ENCODE measurements at regions not wholly inside any gene's neighbourhood (a gene's known extent, or its start where the extent isn't known, plus 50 kb on each side); places are given as distances from the start of the nearest gene placed in this dataset. TPM values are rescaled to one million over a fixed set of nuclear protein-coding genes. Genes with fewer than 3 reads are reported as not detected.

DNA sequence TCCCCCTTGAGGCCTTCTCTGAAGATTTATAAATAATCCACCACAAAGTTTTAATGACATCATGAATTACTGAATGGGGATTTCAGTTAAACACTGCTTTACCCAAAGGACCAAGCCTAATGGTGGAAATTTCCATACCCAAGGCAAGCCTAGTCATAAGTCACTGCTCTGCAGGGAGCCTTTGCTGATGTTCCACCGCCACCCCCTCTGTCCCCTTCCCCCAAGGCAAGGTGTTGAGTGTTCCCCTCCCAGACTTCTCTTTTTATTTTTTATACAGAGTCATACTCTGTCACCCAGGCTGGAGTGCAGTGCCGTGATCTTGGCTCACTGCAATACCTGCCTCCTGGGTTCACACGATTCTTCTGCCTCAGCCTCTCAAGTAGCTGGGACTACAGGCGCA is 76.4 kb upstream of the FUNDC1 start:
- Histone ChIP-seq H3K4ac (ENCODE audit: low read depth in 1 of 2, low read length in 2 of 2) (no peak overlapping the region), H3K9me3 (ENCODE audit: control insufficient read depth, low read length) (no peaks in the 10 kb centered on the region), H3K4me3 (ENCODE audit: insufficient read depth in 1 of 2, low read depth in 1 of 2, low read length in 2 of 2) (no peak overlapping the region), H2BK15ac (ENCODE audit: low read depth, poor library complexity, severe bottlenecking) (no peak overlapping the region), H2BK12ac (ENCODE audit: low read length in 2 of 2) (no peak overlapping the region), H3K79me1 (replicated peaks; ENCODE audit: low read length, poor library complexity, severe bottlenecking) (no peaks in the 10 kb centered on the region), H3K4me1 (ENCODE audit: control insufficient read depth, insufficient read depth, low read depth, low read length) (no peaks in the 10 kb centered on the region), H3K18ac (ENCODE audit: low read depth in 1 of 2, low read length in 2 of 2) (no peak overlapping the region), H2AFZ (ENCODE audit: low read depth, low read length) (no peak overlapping the region), H2AK5ac (ENCODE audit: low read length, severe bottlenecking) (no peak overlapping the region), H2BK5ac (ENCODE audit: low read depth, low read length, poor library complexity, severe bottlenecking) (no peak overlapping the region), H3K4me2 (ENCODE audit: low read length, poor library complexity, severe bottlenecking) (no peak overlapping the region), H3K36me3 (ENCODE audit: control insufficient read depth in 1 of 2, insufficient read depth in 2 of 2, low read depth in 1 of 2, low read length in 2 of 2) (no peaks in the 10 kb centered on the region), H3K9ac (ENCODE audit: low read length) (no peak overlapping the region), H4K91ac (ENCODE audit: low read length) (no peak overlapping the region), H2BK120ac (ENCODE audit: low read depth, low read length) (no peak overlapping the region), H4K8ac (ENCODE audit: low read length) (no peak overlapping the region), H3K27ac (ENCODE audit: low read length, poor library complexity, severe bottlenecking) (no peak overlapping the region), H3K14ac (ENCODE audit: low read length in 2 of 2) (no peak overlapping the region), H3K27me3 (ENCODE audit: control insufficient read depth in 1 of 2, insufficient read depth in 1 of 2, low read length in 2 of 2) (peaks cover 0 to 5% of the 10 kb centered on the region in 2 experiments), H3K23ac (ENCODE audit: low read length in 2 of 2) (no peak overlapping the region)
- no peak for DNase-seq
- WGBS = 88% methylated on average over 2 of the region's 4 CpGs

DNA sequence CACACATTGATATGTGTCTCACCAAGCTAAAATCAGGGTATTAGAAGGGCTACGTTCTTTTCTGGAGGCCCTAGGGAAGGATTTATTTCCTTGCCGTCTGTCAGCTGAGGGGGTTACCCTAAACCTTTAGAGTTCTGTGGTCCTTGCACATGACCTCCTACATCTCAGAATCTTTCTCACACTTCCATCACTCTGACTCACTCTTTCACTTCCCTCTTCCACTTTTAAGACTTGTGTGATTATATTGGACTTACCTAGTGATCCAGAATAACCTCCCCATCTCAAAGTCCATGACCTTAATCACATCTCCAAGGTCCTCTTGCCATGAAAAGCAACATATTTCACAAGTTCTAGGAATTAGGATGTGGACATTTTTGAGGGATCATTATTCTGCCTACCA is 53.6 kb upstream of the FUNDC1 start:
- Histone ChIP-seq H4K8ac (ENCODE audit: low read length) (no peak overlapping the region), H3K27ac (ENCODE audit: low read length, poor library complexity, severe bottlenecking) (no peak overlapping the region), H3K36me3 (ENCODE audit: control insufficient read depth in 1 of 2, insufficient read depth in 2 of 2, low read depth in 1 of 2, low read length in 2 of 2) (no peaks in the 10 kb centered on the region), H2AK5ac (ENCODE audit: low read length, severe bottlenecking) (no peak overlapping the region), H3K4me1 (ENCODE audit: control insufficient read depth, insufficient read depth, low read depth, low read length) (no peaks in the 10 kb centered on the region), H3K23ac (ENCODE audit: low read length in 2 of 2) (no peak overlapping the region), H3K4me2 (ENCODE audit: low read length, poor library complexity, severe bottlenecking) (no peak overlapping the region), H2BK12ac (ENCODE audit: low read length in 2 of 2) (no peak overlapping the region), H2BK5ac (ENCODE audit: low read depth, low read length, poor library complexity, severe bottlenecking) (no peak overlapping the region), H3K9ac (ENCODE audit: low read length) (no peak overlapping the region), H2BK15ac (ENCODE audit: low read depth, poor library complexity, severe bottlenecking) (no peak overlapping the region), H3K79me1 (replicated peaks; ENCODE audit: low read length, poor library complexity, severe bottlenecking) (no peaks in the 10 kb centered on the region), H3K4me3 (ENCODE audit: insufficient read depth in 1 of 2, low read depth in 1 of 2, low read length in 2 of 2) (no peak overlapping the region), H3K9me3 (ENCODE audit: control insufficient read depth, low read length) (peaks cover 4% of the 10 kb centered on the region), H3K27me3 (ENCODE audit: control insufficient read depth in 1 of 2, insufficient read depth in 1 of 2, low read length in 2 of 2) (no peaks in the 10 kb centered on the region), H4K91ac (ENCODE audit: low read length) (no peak overlapping the region), H2BK120ac (ENCODE audit: low read depth, low read length) (no peak overlapping the region), H3K14ac (ENCODE audit: low read length in 2 of 2) (no peak overlapping the region), H3K4ac (ENCODE audit: low read depth in 1 of 2, low read length in 2 of 2) (no peak overlapping the region), H2AFZ (ENCODE audit: low read depth, low read length) (no peak overlapping the region), H3K18ac (ENCODE audit: low read depth in 1 of 2, low read length in 2 of 2) (no peak overlapping the region)
- no peak for DNase-seq
- 100% methylated on average over 1 of the region's 2 CpGs for WGBS

Small RNA genes in the stretch of these regions (small RNA-seq; reads per million reads assigned to genes)
- not detected for gene RN7SL291P (ENCODE audit: low read depth)
